ENCODE measurements at regions not wholly inside any gene's neighbourhood (a gene's known extent, or its start where the extent isn't known, plus 50 kb on each side); places are given as distances from the start of the nearest gene placed in this dataset.

DNA sequence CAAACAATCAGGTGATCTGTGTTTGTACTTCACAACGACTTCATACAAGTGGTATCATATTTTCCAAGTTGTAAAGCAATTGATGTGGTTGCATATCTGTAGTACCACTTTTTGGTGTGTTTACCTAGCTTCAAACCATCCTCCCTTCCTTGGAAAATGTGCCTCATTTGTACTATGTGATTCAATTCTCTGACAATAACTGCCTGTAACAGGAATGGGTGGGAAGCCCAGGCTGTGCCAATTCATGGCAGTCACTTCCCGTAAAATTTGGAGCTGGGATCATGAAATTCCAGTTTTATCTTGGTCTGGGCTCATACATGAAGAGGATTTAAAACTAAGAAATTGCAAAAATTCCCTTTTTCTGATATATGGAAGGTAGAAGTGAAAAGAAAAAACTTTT lies 250.1 kb downstream of the DIO2 start:
- DNase-seq (ENCODE audit: low spot score), result no peak

DNA sequence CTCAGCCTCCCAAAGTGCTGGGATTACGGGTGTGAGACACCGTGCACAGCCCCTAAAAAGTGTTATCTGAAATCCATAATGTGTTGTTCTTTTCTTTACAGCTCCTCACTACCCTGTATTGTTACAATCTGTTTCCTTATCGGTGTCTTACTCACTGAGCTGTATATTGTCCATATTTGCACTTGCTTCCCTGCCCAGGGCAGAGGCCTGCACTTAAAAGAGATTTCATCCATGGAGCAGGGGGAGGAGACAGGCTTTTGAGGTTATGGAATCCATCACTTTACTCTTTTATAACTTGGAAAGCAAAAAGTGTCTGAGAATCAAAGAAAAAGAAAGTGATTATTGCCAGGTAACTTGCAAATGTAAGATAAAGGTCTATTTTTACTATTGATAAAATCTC lies 251.0 kb downstream of the DIO2 start:
- DNase-seq (ENCODE audit: low spot score), result no peak

DNA sequence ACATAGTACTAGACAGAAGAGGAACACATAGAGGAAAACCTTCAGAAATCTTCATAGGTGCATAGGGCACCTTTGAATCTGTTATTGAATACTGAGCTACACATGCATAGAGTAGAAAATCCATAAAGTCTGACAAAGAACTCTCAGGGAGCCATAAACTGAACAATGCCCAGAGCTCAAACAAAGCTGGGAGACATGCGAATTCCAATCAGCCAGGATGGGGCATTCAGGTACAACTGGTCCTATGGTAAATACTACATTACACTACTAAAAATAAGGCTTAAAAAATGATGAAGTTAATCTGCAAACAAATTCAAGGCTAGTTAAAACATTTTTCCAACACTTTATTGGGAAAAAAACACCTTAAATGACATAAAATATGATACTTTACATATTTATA lies 259.7 kb downstream of the DIO2 start:
- no peak for DNase-seq (ENCODE audit: low spot score)

- no peak for DNase-seq (ENCODE audit: low spot score)
Observed at GRCh38 chr14:79949906-79950305, 261.4 kb downstream of the DIO2 start.

- DNase-seq (ENCODE audit: low spot score), result no peak
Observed at GRCh38 chr14:79947440-79948054, 263.8 kb downstream of the DIO2 start.

DNA sequence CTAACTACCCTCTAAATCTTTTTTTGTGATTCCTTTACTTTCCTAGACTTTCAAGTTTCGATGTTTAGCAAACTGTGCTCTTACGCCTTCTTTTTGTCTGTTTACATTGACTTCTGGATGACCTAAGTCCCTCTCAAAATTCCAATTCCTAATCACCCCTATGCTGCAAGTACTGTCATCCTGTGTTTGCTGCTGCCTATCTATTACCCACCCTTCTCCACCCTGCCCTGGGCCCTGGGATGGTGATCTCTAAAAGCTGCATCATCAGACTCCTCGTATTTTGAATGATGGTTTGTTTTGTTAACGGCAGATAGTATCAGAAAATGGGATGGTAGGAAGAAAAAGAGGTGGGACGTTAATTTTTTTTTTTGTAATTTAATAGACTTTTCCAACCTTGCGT lies 272.1 kb downstream of the DIO2 start:
- DNase-seq (ENCODE audit: low spot score), result no peak

DNA sequence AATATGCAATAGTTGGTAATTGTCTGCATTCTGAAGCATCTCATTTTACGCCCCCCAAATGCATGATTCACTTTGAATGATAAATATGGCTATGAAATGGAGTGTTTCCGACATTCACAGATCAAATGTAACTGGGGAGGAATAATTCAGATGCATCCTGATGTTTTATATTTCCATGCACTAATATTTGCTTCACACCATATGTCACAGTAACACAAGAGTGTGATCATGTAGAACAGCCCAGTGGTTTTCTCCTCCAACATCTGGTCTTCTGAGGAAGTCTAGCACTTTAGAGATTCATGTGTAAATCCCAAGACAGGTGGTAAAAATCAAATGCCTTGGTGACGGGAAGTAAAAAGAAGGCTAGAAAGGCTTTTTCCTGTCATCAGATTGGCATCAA lies 273.1 kb downstream of the DIO2 start:
- DNase-seq (ENCODE audit: low spot score), result no peak

DNA sequence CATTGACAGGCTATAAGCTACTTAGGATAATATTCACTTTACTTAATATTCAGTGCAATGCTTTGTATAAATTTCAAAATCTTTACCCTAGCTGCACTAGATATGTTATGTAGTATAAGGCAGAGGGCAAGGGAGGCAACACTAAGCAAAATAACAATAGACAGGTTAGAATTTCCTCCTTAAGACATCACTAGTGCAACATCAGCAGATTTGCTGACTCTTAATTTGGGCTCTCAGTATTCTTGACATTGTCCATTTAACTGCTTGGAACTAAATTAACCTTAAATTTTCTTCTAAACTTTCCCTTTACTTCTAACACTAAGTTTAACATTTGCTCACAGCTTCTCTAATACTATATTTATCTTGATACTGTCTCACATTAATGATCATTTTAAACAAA lies 273.9 kb downstream of the DIO2 start:
- no peak for DNase-seq (ENCODE audit: low spot score)

- DNase-seq (ENCODE audit: low spot score), result no peak
Observed at GRCh38 chr14:79924551-79924950, 286.8 kb downstream of the DIO2 start.

DNA sequence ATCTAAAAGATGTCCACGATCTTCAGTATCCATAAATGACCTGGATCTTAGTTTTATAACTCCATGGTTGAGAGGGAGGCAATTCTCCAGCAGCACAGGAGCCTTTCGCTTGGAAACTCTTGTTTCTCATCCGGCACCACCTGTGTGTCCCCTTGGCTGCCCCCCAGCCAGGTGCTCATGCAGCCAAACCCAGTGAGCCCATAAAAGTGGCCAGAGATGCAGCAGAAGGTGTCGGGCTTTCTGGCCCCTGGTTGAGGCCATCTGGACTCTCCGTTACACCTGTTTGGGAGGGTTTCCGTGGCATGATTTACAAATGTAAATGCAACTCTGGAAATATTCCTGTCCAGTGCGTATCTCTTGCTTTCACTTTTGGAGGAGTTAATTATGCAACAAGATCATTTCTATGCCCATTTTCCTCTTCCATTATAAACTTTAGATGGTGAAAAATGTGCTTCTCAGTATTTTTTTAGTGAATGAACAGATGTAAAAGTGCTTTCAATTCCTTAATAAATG lies 291.1 kb downstream of the DIO2 start:
- no peak for DNase-seq (ENCODE audit: low spot score)
